Tibial artery (tissue), 4 donors: ENCODE measurements at regions not wholly inside any gene's neighbourhood (a gene's known extent, or its start where the extent isn't known, plus 50 kb on each side); places are given as distances from the start of the nearest gene placed in this dataset.

Source experiments
- DNase-seq, 2 donors: peaks; one replicate each; pipeline ENCODE4 v3.0.0-alpha.2; 2019
- H3K27ac ChIP-seq, 2 donors: fragments of 200-600 bp; sonication (generic) in 1 of 2; 1 replicate in 1 of 2; 2 replicates in 1 of 2; pipeline ENCODE4 v1.5.1; 2018 to 2019; ENCODE audit warnings: mild to moderate bottlenecking in 1 of 2
- H3K27me3 ChIP-seq, 2 donors: fragments of 200-600 bp; sonication (generic) in 1 of 2; one replicate each; pipeline versions ENCODE4 v1.5.1 to v1.6.0; 2016 to 2019
- H3K36me3 ChIP-seq, 3 donors: fragments of 200-600 bp; sonication (generic) in 2 of 3; one replicate each; pipeline ENCODE4 v1.5.1; 2016 to 2019; ENCODE audit warnings: mild to moderate bottlenecking in 2 of 3
- H3K4me1 ChIP-seq, 4 donors: fragments of 200-600 bp; sonication (generic) in 2 of 4; 1 replicate in 3 of 4; 2 replicates in 1 of 4; pipeline ENCODE4 v1.5.1; 2016 to 2019
- H3K4me3 ChIP-seq, 2 donors: fragments of 200-600 bp; sonication (generic) in 1 of 2; 1 replicate in 1 of 2; 2 replicates in 1 of 2; pipeline ENCODE4 v1.5.1; 2018 to 2019; ENCODE audit warnings: mild to moderate bottlenecking in 2 of 2
- H3K9me3 ChIP-seq, 3 donors: fragments of 200-600 bp; sonication (generic) in 1 of 3; one replicate each; pipeline ENCODE4 v1.5.1; 2016 to 2019
- CTCF ChIP-seq, 2 experiments: fragments of 200-600 bp in 1 of 2; fragments of 450-650 bp in 1 of 2; IDR thresholded peaks; one replicate each; pipeline ENCODE4 v1.5.1; 2017 to 2019; ENCODE audit warnings: antibody characterized with exemption in 2 of 2, mild to moderate bottlenecking in 1 of 2, moderate library complexity in 1 of 2
- intact Hi-C: fragments of 100-400 bp; cut with DNase I; formaldehyde crosslinking; loops from one replicate; pipeline ENCODE4 v1.15.0; 2023; ENCODE audit warnings: low total_unique reads

- DNase-seq, result no peak
- no peak for TF ChIP-seq CTCF (IDR thresholded peaks at IDR 0.05)
- no peaks in the 10 kb centered on the region for H3K9me3 ChIP-seq
- H3K4me3 ChIP-seq, result peak overlapping the region; percentile 16 to 28
- peaks cover 0 to 3% of the 10 kb centered on the region in 2 donors for H3K27me3 ChIP-seq
- intact Hi-C loops, result no loop called here
- no peak overlapping the region for H3K27ac ChIP-seq
- H3K4me1 ChIP-seq, result no peaks in the 10 kb centered on the region
- H3K36me3 ChIP-seq, result no peaks in the 10 kb centered on the region
Measured at GRCh38 chr6:235763-236360, 56.4 kb upstream of the DUSP22 start.

GRCh38 chr6:236519-236918, 55.8 kb upstream of the DUSP22 start:
- DNase-seq, result no peak
- intact Hi-C loops, result no loop called here
- Histone ChIP-seq H3K27me3 (peaks cover 0 to 7% of the 10 kb centered on the region in 2 donors), H3K27ac (no peak overlapping the region), H3K36me3 (no peaks in the 10 kb centered on the region), H3K9me3 (no peaks in the 10 kb centered on the region), H3K4me1 (no peaks in the 10 kb centered on the region), H3K4me3 (no peak overlapping the region)
- no peak for TF ChIP-seq CTCF (IDR thresholded peaks at IDR 0.05)

- intact Hi-C loops, result no loop called here
- Histone ChIP-seq H3K4me1 (no peaks in the 10 kb centered on the region), H3K4me3 (no peak overlapping the region), H3K9me3 (peaks cover 0 to 5% (median 0%) of the 10 kb centered on the region in 3 donors), H3K36me3 (no peaks in the 10 kb centered on the region), H3K27ac (no peak overlapping the region), H3K27me3 (peaks cover 0 to 4% of the 10 kb centered on the region in 2 donors)
- TF ChIP-seq CTCF (IDR thresholded peaks at IDR 0.05), result no peak
- no peak for DNase-seq
Measured at GRCh38 chr6:240151-240550, 52.1 kb upstream of the DUSP22 start.

GRCh38 chr6:241336-241865, 50.9 kb upstream of the DUSP22 start:
- intact Hi-C loops, result no loop called here
- Histone ChIP-seq H3K4me1 (no peaks in the 10 kb centered on the region), H3K9me3 (peaks cover 0 to 5% (median 0%) of the 10 kb centered on the region in 3 donors), H3K27ac (no peak overlapping the region), H3K36me3 (no peaks in the 10 kb centered on the region), H3K4me3 (no peak overlapping the region), H3K27me3 (peaks cover 0 to 4% of the 10 kb centered on the region in 2 donors)
- DNase-seq, result no peak
- no peak for TF ChIP-seq CTCF (IDR thresholded peaks at IDR 0.05)
